ENCODE measurements at regions not wholly inside any gene's neighbourhood (a gene's known extent, or its start where the extent isn't known, plus 50 kb on each side); places are given as distances from the start of the nearest gene placed in this dataset.

DNA sequence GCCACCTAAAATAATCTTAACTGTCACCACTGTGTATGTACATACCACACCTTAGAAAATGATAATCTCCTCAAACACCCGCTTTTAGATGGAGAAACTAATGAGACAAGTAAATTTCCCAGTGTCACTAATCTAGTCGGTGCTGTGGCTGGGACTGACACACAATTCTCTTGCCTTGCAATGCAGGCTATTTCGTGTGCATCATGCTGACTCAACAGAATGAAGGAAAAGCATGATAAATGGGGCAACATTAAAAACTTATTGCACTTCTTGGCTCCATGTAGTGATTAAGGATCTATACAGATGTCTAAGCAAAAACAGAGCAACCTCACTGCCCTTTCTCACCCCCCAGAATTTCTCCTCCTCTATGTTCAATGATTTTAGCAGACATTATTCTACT, 677.9 kb downstream of the DTWD2 start:
- no peak for TF ChIP-seq CTCF (conservative IDR thresholded peaks at IDR 0.05)
- Histone ChIP-seq H3K14ac (ENCODE audit: insufficient read depth, low read length) (no peak overlapping the region), H3K27ac (ENCODE audit: insufficient read length, low read depth, low read length) (no peak overlapping the region), H3K79me2 (ENCODE audit: insufficient read depth, low read length) (no peaks in the 10 kb centered on the region), H3K79me1 (ENCODE audit: insufficient read depth, low read depth, low read length, poor library complexity, severe bottlenecking) (no peaks in the 10 kb centered on the region), H3K4me1 (ENCODE audit: insufficient read depth, low read length) (0 out of 2 replicates have a peak, but pooled peaks cover 1% of the 10 kb centered on the region), H2BK5ac (ENCODE audit: insufficient read length, low read length) (no peak overlapping the region), H4K8ac (replicated peaks; ENCODE audit: insufficient read length, low read depth, low read length) (no peak overlapping the region), H2BK15ac (ENCODE audit: low read depth, low read length) (no peak overlapping the region), H4K5ac (ENCODE audit: insufficient read length, low read depth, low read length) (no peak overlapping the region), H2BK20ac (ENCODE audit: low read depth, low read length, poor library complexity, severe bottlenecking) (no peak overlapping the region), H3K23ac (ENCODE audit: insufficient read length, low read depth, low read length) (no peak overlapping the region), H3K23me2 (ENCODE audit: insufficient read length, low read depth, low read length, poor library complexity, severe bottlenecking) (no peaks in the 10 kb centered on the region), H3K9me3 (ENCODE audit: control insufficient read depth, low read depth, low read length) (no peaks in the 10 kb centered on the region), H3K18ac (ENCODE audit: insufficient read length, low read depth, low read length) (no peak overlapping the region), H2AFZ (ENCODE audit: low read length) (no peak overlapping the region), H3K4me2 (ENCODE audit: insufficient read depth, insufficient read length, low read length) (no peak overlapping the region), H2BK120ac (ENCODE audit: low read depth, low read length, poor library complexity, severe bottlenecking) (no peak overlapping the region), H3K27me3 (ENCODE audit: insufficient read depth, low read length) (no peaks in the 10 kb centered on the region), H2AK5ac (ENCODE audit: insufficient read length, low read length) (no peak overlapping the region), H4K20me1 (ENCODE audit: control insufficient read depth, insufficient read depth, insufficient read length) (no peaks in the 10 kb centered on the region), H3K4ac (ENCODE audit: low read depth, low read length) (no peak overlapping the region), H2BK12ac (ENCODE audit: insufficient read length, low read depth, low read length) (no peak overlapping the region), H3T11ph (ENCODE audit: low read length) (no peak overlapping the region), H3K9ac (ENCODE audit: extremely low read depth, insufficient read length, low read length) (no peak overlapping the region), H4K91ac (ENCODE audit: insufficient read length, low read depth, low read length) (no peak overlapping the region), H3K56ac (ENCODE audit: insufficient read length, low read depth, low read length) (no peak overlapping the region)
- no peak overlapping the region for H3K4me3 Mint-ChIP-seq
- no peak overlapping the region for H3K27ac Mint-ChIP-seq
- H3K27me3 Mint-ChIP-seq (ENCODE audit: low read depth), result no peaks in the 10 kb centered on the region
- H3K4me1 Mint-ChIP-seq, result peaks cover 10 to 17% of the 10 kb centered on the region in 2 experiments
- WGBS (ENCODE audit: extremely low coverage, insufficient read length, low lambda C conversion rate), result no CpG with 5 or more reads among the region's 3 CpGs
- no peaks in the 10 kb centered on the region; a peak in 1 of 5 replicates for H3K9me3 Mint-ChIP-seq
- DNase-seq, result no peak
- no peaks in the 10 kb centered on the region for H3K36me3 Mint-ChIP-seq (ENCODE audit: insufficient read depth in 1 of 3, low read depth in 3 of 3)
